Upper lobe of right lung (tissue), 1 donor: ENCODE measurements at regions not wholly inside any gene's neighbourhood (a gene's known extent, or its start where the extent isn't known, plus 50 kb on each side); places are given as distances from the start of the nearest gene placed in this dataset.
A peak's percentile ranks its signal among the peaks of the same experiment; 100 is the strongest.

ENCODE experiments used
- ATAC-seq: fragments of 200-7000 bp; cut with Tn5 transposase; one replicate; pipeline ENCODE4 v1.9.1; 2020; ENCODE audit warnings: mild to moderate bottlenecking, moderate library complexity
- DNase-seq: peaks from one replicate; pipeline ENCODE4 v3.0.0-alpha.2; 2020
- H3K27ac ChIP-seq: fragments of 200-600 bp; one replicate; pipeline ENCODE4 v1.8.0; 2022
- H3K27me3 ChIP-seq: fragments of 200-600 bp; one replicate; pipeline ENCODE4 v1.8.0; 2022; ENCODE audit warnings: mild to moderate bottlenecking
- H3K36me3 ChIP-seq: fragments of 200-600 bp; one replicate; pipeline ENCODE4 v1.8.0; 2022
- H3K4me1 ChIP-seq: fragments of 200-600 bp; one replicate; pipeline ENCODE4 v1.8.0; 2022
- H3K4me3 ChIP-seq: fragments of 200-600 bp; one replicate; pipeline ENCODE4 v1.8.0; 2022; ENCODE audit warnings: mild to moderate bottlenecking
- H3K9me3 ChIP-seq: fragments of 200-600 bp; one replicate; pipeline ENCODE4 v1.8.0; 2022
- intact Hi-C: fragments of 100-400 bp; cut with DNase I; formaldehyde crosslinking; loops from one replicate; pipeline ENCODE4 v1.11.0; 2022
- TF ChIP-seq, protein P1 (sequence below): fragments of 200-600 bp; IDR thresholded peaks from one replicate; pipeline ENCODE4 v1.8.0; 2022; ENCODE audit warnings: antibody characterized with exemption
- donor health status: DM: no; HTN: yes; CAD: no; lungs with severe emphysema.

DNA sequence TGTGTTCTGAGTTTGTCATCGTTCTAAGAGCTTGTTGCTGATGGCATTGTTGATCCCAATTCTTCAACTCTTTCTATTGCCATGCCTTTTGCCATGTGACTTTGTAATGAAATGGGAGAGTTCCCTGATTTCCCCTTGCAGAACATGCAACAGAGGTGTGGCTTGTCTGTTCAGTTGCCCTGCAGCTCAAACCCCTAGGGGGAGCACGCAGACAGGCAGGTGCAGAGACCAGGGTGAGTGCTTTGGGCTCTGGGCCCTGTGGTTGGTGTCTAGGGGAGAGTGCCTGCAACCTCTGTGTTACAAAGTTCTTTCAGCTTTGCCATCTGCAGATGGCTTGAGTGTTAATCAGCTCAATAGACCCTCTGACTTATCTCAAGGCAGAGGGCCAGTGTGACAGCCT, 332.7 kb downstream of the MID1IP1 start:
- DNase-seq (no peak), ATAC-seq (peak; percentile 32)
- H3K4me1 ChIP-seq, result no peaks in the 10 kb centered on the region
- intact Hi-C loops, result no loop called here
- H3K9me3 ChIP-seq, result no peaks in the 10 kb centered on the region
- TF ChIP-seq, protein P1, sequence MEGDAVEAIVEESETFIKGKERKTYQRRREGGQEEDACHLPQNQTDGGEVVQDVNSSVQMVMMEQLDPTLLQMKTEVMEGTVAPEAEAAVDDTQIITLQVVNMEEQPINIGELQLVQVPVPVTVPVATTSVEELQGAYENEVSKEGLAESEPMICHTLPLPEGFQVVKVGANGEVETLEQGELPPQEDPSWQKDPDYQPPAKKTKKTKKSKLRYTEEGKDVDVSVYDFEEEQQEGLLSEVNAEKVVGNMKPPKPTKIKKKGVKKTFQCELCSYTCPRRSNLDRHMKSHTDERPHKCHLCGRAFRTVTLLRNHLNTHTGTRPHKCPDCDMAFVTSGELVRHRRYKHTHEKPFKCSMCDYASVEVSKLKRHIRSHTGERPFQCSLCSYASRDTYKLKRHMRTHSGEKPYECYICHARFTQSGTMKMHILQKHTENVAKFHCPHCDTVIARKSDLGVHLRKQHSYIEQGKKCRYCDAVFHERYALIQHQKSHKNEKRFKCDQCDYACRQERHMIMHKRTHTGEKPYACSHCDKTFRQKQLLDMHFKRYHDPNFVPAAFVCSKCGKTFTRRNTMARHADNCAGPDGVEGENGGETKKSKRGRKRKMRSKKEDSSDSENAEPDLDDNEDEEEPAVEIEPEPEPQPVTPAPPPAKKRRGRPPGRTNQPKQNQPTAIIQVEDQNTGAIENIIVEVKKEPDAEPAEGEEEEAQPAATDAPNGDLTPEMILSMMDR, result peak; percentile 7
- H3K27me3 ChIP-seq, result no peaks in the 10 kb centered on the region
- no peak overlapping the region for H3K4me3 ChIP-seq
- no peaks in the 10 kb centered on the region for H3K36me3 ChIP-seq
- no peak overlapping the region for H3K27ac ChIP-seq

DNA sequence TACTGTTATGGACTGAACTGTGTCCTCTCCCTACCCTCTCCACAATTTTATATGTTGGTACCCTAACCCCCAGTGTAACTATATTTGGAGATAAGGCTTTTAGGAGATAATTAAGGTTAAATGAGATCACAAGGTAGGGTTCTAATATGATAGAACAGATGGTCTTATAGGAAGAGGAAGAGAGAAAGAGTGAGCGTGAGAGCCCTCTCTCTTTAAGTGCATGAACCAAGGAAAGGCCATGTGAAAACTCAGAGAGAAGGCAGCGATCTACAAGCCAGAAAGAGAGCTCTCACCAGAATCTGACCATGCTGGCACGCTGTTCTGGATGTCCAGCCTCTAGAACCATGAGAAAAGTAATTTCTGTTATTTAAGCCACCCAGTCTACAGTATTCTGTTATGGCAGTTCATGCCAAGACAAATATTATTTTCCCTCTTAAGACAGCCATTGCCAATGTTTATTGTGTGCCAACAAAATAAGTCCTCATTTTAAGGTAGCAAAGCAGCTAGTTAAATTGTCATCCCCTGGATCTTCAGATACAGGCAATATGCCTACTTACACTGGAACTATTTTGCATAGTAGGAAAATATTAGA, 336.2 kb downstream of the MID1IP1 start:
- H3K9me3 ChIP-seq, result no peaks in the 10 kb centered on the region
- no peak overlapping the region for H3K27ac ChIP-seq
- no peaks in the 10 kb centered on the region for H3K27me3 ChIP-seq
- TF ChIP-seq, protein P1, result no peak
- no peaks in the 10 kb centered on the region for H3K4me1 ChIP-seq
- DNase-seq (no peak), ATAC-seq (no peak)
- no peak overlapping the region for H3K4me3 ChIP-seq
- no peaks in the 10 kb centered on the region for H3K36me3 ChIP-seq
- intact Hi-C loops, result no loop called here

DNA sequence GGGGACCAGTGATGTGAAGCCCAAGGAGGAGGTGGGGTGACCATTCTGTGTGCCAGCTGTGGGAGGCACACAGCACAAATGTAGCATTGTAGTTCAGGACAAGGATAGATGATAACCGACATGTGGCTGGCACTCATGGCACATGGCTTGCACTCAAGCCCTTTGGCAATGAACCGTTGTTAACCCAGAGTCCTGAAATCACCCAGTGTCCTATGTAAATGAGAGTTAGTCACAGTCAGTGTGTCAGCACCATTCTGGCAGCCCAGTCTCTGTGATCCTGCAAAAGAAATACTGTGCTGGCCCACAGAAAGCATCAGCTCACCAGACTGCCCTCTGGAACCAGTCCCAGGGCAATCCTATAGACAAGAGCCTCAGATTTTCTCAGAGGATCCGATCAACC, 339.3 kb downstream of the MID1IP1 start:
- no peaks in the 10 kb centered on the region for H3K4me1 ChIP-seq
- no peaks in the 10 kb centered on the region for H3K36me3 ChIP-seq
- no peak overlapping the region for H3K27ac ChIP-seq
- TF ChIP-seq, protein P1, result no peak
- H3K27me3 ChIP-seq, result no peaks in the 10 kb centered on the region
- no peak overlapping the region for H3K4me3 ChIP-seq
- no peaks in the 10 kb centered on the region for H3K9me3 ChIP-seq
- DNase-seq (no peak), ATAC-seq (no peak)
- intact Hi-C loops, result no loop called here

DNA sequence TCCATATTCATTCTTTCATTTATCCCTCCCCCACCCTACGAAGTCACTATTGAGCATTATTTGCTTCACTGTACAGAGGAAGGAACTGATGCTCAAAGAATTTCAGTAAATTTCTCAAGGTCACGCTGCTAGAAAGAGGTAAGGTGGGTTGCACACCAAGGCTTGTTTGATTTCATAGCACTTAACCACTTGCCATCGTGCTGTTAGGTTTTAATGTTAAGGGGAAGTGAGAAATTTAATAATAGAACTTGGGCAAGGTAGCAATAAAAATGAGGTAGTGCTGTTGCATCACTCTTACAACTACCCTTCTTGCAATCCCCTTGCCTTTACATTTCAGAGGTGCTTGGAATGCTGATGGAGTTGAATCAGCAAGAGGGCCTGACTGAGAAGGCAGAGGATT, 343.1 kb downstream of the MID1IP1 start:
- Histone ChIP-seq H3K27me3 (no peaks in the 10 kb centered on the region), H3K36me3 (no peaks in the 10 kb centered on the region), H3K4me1 (no peaks in the 10 kb centered on the region), H3K27ac (no peak overlapping the region), H3K9me3 (no peaks in the 10 kb centered on the region), H3K4me3 (no peak overlapping the region)
- TF ChIP-seq, protein P1, result no peak
- ATAC-seq, result no peak
- no peak for DNase-seq
- intact Hi-C loops, result no loop called here

DNA sequence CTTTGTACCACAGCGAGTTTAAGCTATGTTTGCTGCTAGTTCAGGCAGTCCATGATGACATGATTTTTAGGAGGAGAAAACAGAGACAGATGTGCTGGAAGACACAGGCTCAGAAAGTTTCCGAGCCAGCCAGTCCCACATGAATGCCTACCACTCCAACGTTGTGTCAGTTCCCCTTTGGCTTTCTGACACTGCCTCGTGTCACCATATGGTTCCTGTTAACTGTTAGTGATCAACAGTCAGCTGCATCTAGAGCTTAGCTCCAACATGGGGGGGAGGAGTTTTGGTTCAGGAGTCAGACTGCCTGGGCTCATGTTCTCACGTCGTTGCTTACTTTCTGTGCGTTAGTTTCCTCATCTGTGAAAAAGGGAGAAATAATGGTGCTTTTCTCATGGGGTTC, 343.7 kb downstream of the MID1IP1 start:
- TF ChIP-seq, protein P1, result no peak
- Histone ChIP-seq H3K27ac (no peak overlapping the region), H3K9me3 (no peaks in the 10 kb centered on the region), H3K4me3 (no peak overlapping the region), H3K27me3 (no peaks in the 10 kb centered on the region), H3K36me3 (no peaks in the 10 kb centered on the region), H3K4me1 (no peaks in the 10 kb centered on the region)
- ATAC-seq (peak; percentile 81), DNase-seq (no peak)
- intact Hi-C loops, result no loop called here

DNA sequence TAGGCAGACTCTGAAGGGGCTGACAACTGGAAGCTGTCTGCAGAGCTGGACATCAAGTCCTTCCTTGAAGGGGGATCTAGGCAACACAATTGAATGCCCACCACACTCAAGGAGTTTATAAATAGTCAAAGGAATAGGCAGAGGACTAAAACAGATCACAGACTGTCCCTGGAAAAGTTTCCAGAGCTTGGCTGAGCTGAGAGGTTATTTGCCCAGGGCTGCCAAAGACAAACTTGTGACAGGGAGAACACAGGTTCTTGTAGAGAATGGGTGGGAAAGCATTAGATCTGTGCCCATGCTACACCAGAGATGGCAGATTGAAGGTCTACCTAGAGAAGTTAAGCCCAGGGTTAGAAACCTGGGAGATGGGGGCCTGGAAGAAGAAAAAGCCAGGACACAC, 344.6 kb downstream of the MID1IP1 start:
- Histone ChIP-seq H3K27ac (no peak overlapping the region), H3K9me3 (no peaks in the 10 kb centered on the region), H3K4me3 (no peak overlapping the region), H3K27me3 (no peaks in the 10 kb centered on the region), H3K36me3 (no peaks in the 10 kb centered on the region), H3K4me1 (no peaks in the 10 kb centered on the region)
- ATAC-seq (no peak), DNase-seq (no peak)
- intact Hi-C loops, result no loop called here
- TF ChIP-seq, protein P1, result no peak
